ENCODE measurements at regions not wholly inside any gene's neighbourhood (a gene's known extent, or its start where the extent isn't known, plus 50 kb on each side); places are given as distances from the start of the nearest gene placed in this dataset.
"Not testable (repeated sequence)": the region's sequence is repeated elsewhere in the genome, so short reads cannot be mapped to it uniquely, and the experiment has no call there.

DNA sequence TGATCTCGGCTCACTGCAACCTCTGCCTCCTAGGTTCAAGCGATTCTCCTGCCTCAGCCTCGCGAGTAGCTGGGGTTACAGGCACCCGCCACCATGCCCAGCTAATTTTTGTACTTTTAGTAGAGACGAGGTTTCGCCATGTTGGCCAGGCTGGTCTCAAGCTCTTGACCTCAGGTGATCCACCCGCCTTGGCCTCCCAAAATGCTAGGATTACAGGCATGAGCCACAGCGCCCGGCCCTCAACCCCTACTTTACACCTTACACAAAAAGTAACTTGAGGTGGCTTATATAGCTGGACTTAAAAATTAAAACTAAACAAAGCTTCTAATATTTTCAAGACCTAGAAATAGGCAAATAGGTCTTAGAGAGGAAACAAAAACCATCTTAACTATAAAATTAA is 524.0 kb upstream of the FAM174A start:
- not testable (repeated sequence) for H3K27me3 ChIP-seq (ENCODE audit: insufficient read depth, low read length); H3K36me3 Mint-ChIP-seq (ENCODE audit: insufficient read depth in 1 of 3, low read depth in 3 of 3); H2AK5ac ChIP-seq (ENCODE audit: insufficient read length, low read length); H2AFZ ChIP-seq (ENCODE audit: low read length); H2BK120ac ChIP-seq (ENCODE audit: low read depth, low read length, poor library complexity, severe bottlenecking); H3K4me1 Mint-ChIP-seq; H3K23ac ChIP-seq (ENCODE audit: insufficient read length, low read depth, low read length); H3K4me1 ChIP-seq (ENCODE audit: insufficient read depth, low read length); H4K91ac ChIP-seq (ENCODE audit: insufficient read length, low read depth, low read length); H3K56ac ChIP-seq (ENCODE audit: insufficient read length, low read depth, low read length); H3K9me3 Mint-ChIP-seq; H2BK12ac ChIP-seq (ENCODE audit: insufficient read length, low read depth, low read length); H3K14ac ChIP-seq (ENCODE audit: insufficient read depth, low read length); H2BK5ac ChIP-seq (ENCODE audit: insufficient read length, low read length); H3K23me2 ChIP-seq (ENCODE audit: insufficient read length, low read depth, low read length, poor library complexity, severe bottlenecking); H3K79me2 ChIP-seq (ENCODE audit: insufficient read depth, low read length); H4K8ac ChIP-seq (replicated peaks; ENCODE audit: insufficient read length, low read depth, low read length); H3K9me3 ChIP-seq (ENCODE audit: control insufficient read depth, low read depth, low read length); H3K4me3 Mint-ChIP-seq; H4K20me1 ChIP-seq (ENCODE audit: control insufficient read depth, insufficient read depth, insufficient read length); H2BK15ac ChIP-seq (ENCODE audit: low read depth, low read length); DNase-seq; H3K27ac ChIP-seq (ENCODE audit: insufficient read length, low read depth, low read length); H3K27me3 Mint-ChIP-seq (ENCODE audit: low read depth); H3K4ac ChIP-seq (ENCODE audit: low read depth, low read length); H3K18ac ChIP-seq (ENCODE audit: insufficient read length, low read depth, low read length); H3K79me1 ChIP-seq (ENCODE audit: insufficient read depth, low read depth, low read length, poor library complexity, severe bottlenecking); H3K9ac ChIP-seq (ENCODE audit: extremely low read depth, insufficient read length, low read length); H3K4me2 ChIP-seq (ENCODE audit: insufficient read depth, insufficient read length, low read length); H3T11ph ChIP-seq (ENCODE audit: low read length); H4K5ac ChIP-seq (ENCODE audit: insufficient read length, low read depth, low read length); H2BK20ac ChIP-seq (ENCODE audit: low read depth, low read length, poor library complexity, severe bottlenecking)
- WGBS (ENCODE audit: extremely low coverage, insufficient read length, low lambda C conversion rate), result no CpG with 5 or more reads among the region's 10 CpGs
- peak overlapping the region in 1 of 3 experiments; percentile 79; a peak in 1 of 7 replicates for H3K27ac Mint-ChIP-seq
